GM13976 (cell line): ENCODE measurements at regions not wholly inside any gene's neighbourhood (a gene's known extent, or its start where the extent isn't known, plus 50 kb on each side); places are given as distances from the start of the nearest gene placed in this dataset.

ENCODE experiments used
- DNase-seq: peaks from one replicate; pipeline ENCODE4 v3.0.0; 2012; ENCODE audit warnings: low spot score
- in situ Hi-C: fragments of 300-500 bp; cut with MboI; formaldehyde crosslinking; loops from one replicate; pipeline ENCODE4 v1.12.0; 2022; ENCODE audit warnings: low sequenced_read_pairs, mixed read lengths, inconsistent platforms; ENCODE audit not compliant: unreplicated experiment
- TF ChIP-seq, protein P1 (sequence below): IDR thresholded peaks from 2 replicates; pipeline ENCODE4 v1.5.1; 2012; ENCODE audit warnings: borderline replicate concordance, mild to moderate bottlenecking; ENCODE audit not compliant: insufficient read depth; ENCODE audit errors: extremely low read depth, missing control alignments, control extremely low read depth

GRCh38 chr5:170444969-170445505 lies 55.9 kb upstream of the KCNMB1 start:
- no peak for DNase-seq
- TF ChIP-seq, protein P1, sequence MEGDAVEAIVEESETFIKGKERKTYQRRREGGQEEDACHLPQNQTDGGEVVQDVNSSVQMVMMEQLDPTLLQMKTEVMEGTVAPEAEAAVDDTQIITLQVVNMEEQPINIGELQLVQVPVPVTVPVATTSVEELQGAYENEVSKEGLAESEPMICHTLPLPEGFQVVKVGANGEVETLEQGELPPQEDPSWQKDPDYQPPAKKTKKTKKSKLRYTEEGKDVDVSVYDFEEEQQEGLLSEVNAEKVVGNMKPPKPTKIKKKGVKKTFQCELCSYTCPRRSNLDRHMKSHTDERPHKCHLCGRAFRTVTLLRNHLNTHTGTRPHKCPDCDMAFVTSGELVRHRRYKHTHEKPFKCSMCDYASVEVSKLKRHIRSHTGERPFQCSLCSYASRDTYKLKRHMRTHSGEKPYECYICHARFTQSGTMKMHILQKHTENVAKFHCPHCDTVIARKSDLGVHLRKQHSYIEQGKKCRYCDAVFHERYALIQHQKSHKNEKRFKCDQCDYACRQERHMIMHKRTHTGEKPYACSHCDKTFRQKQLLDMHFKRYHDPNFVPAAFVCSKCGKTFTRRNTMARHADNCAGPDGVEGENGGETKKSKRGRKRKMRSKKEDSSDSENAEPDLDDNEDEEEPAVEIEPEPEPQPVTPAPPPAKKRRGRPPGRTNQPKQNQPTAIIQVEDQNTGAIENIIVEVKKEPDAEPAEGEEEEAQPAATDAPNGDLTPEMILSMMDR = no peak
- in situ Hi-C loops = loop anchor here (5.0 kb wide), 1 partner anchor 177 kb away; no protein-coding TSS in a partner anchor

GRCh38 chr5:170444181-170444580 lies 55.0 kb upstream of the KCNMB1 start:
- TF ChIP-seq, protein P1 = no peak
- in situ Hi-C loops = loop anchor here (5.0 kb wide), 1 partner anchor 178 kb away; no protein-coding TSS in a partner anchor
- no peak for DNase-seq

DNA sequence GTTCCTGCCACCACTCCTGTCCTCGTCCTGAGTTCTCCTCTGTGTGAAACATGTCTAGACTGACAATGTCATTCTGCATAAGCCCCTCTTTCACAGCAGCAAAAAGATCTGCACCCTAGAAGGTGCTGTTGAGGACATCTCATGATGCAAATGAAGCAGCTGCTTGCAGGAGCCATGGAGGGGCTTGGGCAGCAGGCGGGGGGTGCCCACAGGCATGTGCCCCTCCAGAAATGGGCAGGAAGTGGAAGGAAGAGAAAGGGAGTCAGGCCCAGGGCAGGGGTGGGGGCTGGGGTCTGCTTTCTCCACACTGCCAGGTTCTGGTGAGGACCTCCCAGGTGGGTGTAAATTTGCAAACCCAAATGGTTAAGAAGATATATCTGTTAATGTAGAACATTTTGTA lies 54.5 kb upstream of the KCNMB1 start:
- DNase-seq = no peak
- TF ChIP-seq, protein P1 = no peak
- in situ Hi-C loops = loop anchor here (5.0 kb wide), 1 partner anchor 179 kb away; no protein-coding TSS in a partner anchor

GRCh38 chr5:170442921-170443320 lies 53.8 kb upstream of the KCNMB1 start:
- TF ChIP-seq, protein P1 = no peak
- in situ Hi-C loops = loop anchor here (5.0 kb wide), 1 partner anchor 179 kb away; no protein-coding TSS in a partner anchor
- DNase-seq = no peak

DNA sequence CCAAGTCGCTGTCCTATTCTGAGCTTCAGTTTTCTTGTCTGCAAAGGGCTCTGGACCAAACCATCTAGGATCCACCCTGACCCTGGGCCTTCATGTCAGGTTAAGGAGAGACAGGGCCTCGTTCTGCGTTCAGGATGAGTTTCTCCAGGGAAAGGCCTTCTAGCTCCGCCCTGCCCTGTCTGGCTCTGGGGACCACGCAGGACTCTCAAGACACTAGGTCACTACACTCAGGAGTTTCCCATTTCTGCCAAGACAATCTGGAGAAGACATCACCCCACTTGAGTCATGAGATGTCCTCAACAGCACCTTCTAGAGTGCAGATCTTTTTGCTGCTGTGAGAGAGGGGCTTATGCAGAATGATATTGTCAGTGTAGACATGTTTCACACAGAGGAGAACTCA lies 53.2 kb upstream of the KCNMB1 start:
- no peak for DNase-seq
- in situ Hi-C loops = loop anchor here (5.0 kb wide), 1 partner anchor 180 kb away; no protein-coding TSS in a partner anchor
- TF ChIP-seq, protein P1 = no peak

DNA sequence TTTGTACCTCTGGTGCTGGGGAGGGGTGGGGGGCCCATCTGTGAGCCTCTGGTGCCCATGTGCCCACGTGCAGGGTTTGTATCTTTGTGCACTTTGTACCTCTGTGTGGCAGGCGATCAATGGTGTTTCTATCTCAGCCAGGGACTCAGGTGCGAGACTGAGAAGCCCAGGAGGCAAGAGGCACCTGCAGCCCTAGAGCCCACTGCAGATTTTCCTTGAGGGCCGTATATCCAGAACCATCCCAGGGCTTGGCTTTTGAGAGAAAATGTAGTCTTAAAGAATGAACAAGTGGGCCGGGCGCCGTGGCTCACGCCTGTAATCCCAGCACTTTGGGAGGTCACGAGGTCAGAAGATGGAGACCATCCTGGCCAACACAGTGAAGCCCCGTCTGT lies 52.2 kb upstream of the KCNMB1 start:
- no peak for DNase-seq
- in situ Hi-C loops = loop anchor here (5.0 kb wide), 1 partner anchor 181 kb away; no protein-coding TSS in a partner anchor
- TF ChIP-seq, protein P1 = no peak

- in situ Hi-C loops = loop anchor here (5.0 kb wide), 1 partner anchor 181 kb away; no protein-coding TSS in a partner anchor
- DNase-seq = no peak
- TF ChIP-seq, protein P1 = no peak
These were observed 51.7 kb upstream of the KCNMB1 start for GRCh38 chr5:170440771-170441392.
